ENCODE measurements at regions not wholly inside any gene's neighbourhood (a gene's known extent, or its start where the extent isn't known, plus 50 kb on each side); places are given as distances from the start of the nearest gene placed in this dataset.

GRCh38 chr13:103288114-103288513 is 221.9 kb upstream of the SLC10A2 start:
- TF ChIP-seq, protein P1, sequence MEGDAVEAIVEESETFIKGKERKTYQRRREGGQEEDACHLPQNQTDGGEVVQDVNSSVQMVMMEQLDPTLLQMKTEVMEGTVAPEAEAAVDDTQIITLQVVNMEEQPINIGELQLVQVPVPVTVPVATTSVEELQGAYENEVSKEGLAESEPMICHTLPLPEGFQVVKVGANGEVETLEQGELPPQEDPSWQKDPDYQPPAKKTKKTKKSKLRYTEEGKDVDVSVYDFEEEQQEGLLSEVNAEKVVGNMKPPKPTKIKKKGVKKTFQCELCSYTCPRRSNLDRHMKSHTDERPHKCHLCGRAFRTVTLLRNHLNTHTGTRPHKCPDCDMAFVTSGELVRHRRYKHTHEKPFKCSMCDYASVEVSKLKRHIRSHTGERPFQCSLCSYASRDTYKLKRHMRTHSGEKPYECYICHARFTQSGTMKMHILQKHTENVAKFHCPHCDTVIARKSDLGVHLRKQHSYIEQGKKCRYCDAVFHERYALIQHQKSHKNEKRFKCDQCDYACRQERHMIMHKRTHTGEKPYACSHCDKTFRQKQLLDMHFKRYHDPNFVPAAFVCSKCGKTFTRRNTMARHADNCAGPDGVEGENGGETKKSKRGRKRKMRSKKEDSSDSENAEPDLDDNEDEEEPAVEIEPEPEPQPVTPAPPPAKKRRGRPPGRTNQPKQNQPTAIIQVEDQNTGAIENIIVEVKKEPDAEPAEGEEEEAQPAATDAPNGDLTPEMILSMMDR (conservative IDR thresholded peaks at IDR 0.05 in 1 of 2, IDR thresholded peaks at IDR 0.05 in 1 of 2; ENCODE audit: extremely low read depth in 1 of 2, insufficient read depth in 1 of 2, low read depth in 1 of 2, low read length in 2 of 2), result no peak
- no peak for TF ChIP-seq EZH2 (IDR thresholded peaks at IDR 0.05; ENCODE audit: borderline replicate concordance, low read length)

Data from mammary epithelial cell (primary cell).